ENCODE measurements at regions not wholly inside any gene's neighbourhood (a gene's known extent, or its start where the extent isn't known, plus 50 kb on each side); places are given as distances from the start of the nearest gene placed in this dataset.

DNA sequence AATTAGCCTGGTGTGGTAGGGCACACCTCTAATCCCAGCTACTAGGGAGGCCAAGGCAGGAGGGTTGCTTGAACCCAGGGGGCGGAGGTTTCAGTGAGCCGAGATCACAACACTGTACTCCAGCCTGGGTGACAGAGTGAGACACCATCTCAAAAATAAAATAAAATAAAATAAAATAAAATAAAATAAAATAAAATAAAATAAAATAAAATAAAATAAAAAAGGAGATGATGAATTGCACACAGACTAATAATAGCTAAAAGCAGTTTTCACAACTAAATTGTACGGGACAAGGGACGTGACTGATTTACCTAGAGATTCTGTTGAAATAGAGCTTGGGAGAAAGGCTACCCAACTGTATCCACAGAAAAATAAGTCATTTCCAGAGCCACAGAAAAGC lies 1471.3 kb downstream of the CDH11 start:
- TF ChIP-seq RAD21 (conservative IDR thresholded peaks at IDR 0.05) (no peak), EZH2 (IDR thresholded peaks at IDR 0.05; ENCODE audit: borderline replicate concordance, insufficient read depth, low read length, poor library complexity, severe bottlenecking) (no peak), POLR2AphosphoS5 (IDR thresholded peaks at IDR 0.05) (no peak), SMC3 (conservative IDR thresholded peaks at IDR 0.05; ENCODE audit: poor library complexity) (no peak), EP300 (conservative IDR thresholded peaks at IDR 0.05; ENCODE audit: poor library complexity, severe bottlenecking) (no peak), TAF1 (IDR thresholded peaks at IDR 0.05; ENCODE audit: low read depth) (no peak), MXI1 (conservative IDR thresholded peaks at IDR 0.05; ENCODE audit: poor library complexity, severe bottlenecking) (no peak)
- TF ChIP-seq, protein P1, sequence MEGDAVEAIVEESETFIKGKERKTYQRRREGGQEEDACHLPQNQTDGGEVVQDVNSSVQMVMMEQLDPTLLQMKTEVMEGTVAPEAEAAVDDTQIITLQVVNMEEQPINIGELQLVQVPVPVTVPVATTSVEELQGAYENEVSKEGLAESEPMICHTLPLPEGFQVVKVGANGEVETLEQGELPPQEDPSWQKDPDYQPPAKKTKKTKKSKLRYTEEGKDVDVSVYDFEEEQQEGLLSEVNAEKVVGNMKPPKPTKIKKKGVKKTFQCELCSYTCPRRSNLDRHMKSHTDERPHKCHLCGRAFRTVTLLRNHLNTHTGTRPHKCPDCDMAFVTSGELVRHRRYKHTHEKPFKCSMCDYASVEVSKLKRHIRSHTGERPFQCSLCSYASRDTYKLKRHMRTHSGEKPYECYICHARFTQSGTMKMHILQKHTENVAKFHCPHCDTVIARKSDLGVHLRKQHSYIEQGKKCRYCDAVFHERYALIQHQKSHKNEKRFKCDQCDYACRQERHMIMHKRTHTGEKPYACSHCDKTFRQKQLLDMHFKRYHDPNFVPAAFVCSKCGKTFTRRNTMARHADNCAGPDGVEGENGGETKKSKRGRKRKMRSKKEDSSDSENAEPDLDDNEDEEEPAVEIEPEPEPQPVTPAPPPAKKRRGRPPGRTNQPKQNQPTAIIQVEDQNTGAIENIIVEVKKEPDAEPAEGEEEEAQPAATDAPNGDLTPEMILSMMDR (IDR thresholded peaks at IDR 0.05; ENCODE audit: poor library complexity, severe bottlenecking) = no peak
- TF ChIP-seq, protein P2, sequence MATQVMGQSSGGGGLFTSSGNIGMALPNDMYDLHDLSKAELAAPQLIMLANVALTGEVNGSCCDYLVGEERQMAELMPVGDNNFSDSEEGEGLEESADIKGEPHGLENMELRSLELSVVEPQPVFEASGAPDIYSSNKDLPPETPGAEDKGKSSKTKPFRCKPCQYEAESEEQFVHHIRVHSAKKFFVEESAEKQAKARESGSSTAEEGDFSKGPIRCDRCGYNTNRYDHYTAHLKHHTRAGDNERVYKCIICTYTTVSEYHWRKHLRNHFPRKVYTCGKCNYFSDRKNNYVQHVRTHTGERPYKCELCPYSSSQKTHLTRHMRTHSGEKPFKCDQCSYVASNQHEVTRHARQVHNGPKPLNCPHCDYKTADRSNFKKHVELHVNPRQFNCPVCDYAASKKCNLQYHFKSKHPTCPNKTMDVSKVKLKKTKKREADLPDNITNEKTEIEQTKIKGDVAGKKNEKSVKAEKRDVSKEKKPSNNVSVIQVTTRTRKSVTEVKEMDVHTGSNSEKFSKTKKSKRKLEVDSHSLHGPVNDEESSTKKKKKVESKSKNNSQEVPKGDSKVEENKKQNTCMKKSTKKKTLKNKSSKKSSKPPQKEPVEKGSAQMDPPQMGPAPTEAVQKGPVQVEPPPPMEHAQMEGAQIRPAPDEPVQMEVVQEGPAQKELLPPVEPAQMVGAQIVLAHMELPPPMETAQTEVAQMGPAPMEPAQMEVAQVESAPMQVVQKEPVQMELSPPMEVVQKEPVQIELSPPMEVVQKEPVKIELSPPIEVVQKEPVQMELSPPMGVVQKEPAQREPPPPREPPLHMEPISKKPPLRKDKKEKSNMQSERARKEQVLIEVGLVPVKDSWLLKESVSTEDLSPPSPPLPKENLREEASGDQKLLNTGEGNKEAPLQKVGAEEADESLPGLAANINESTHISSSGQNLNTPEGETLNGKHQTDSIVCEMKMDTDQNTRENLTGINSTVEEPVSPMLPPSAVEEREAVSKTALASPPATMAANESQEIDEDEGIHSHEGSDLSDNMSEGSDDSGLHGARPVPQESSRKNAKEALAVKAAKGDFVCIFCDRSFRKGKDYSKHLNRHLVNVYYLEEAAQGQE (IDR thresholded peaks at IDR 0.05; ENCODE audit: borderline replicate concordance) = no peak
